K562 (cell line): ENCODE measurements at regions not wholly inside any gene's neighbourhood (a gene's known extent, or its start where the extent isn't known, plus 50 kb on each side); places are given as distances from the start of the nearest gene placed in this dataset.

Source experiments
- BCL6 ChIP-seq: fragments of 250-450 bp; sonication (Bioruptor Pico); IDR thresholded peaks from 2 replicates; pipeline ENCODE4 v1.4.0; 2020
- IRF2 ChIP-seq: sonication (generic); formaldehyde crosslinking; IDR thresholded peaks from 2 replicates; pipeline ENCODE4 v1.8.1; 2022; ENCODE audit warnings: mild to moderate bottlenecking, missing genetic modification reagents
- JUN ChIP-seq, 2 experiments: sonication (generic) in 1 of 2; formaldehyde crosslinking in 1 of 2; IDR thresholded peaks; 2 replicates each; pipeline versions ENCODE4 v1.6.1 to v1.8.0; 2012 to 2022; ENCODE audit warnings: borderline replicate concordance in 2 of 2, mild to moderate bottlenecking in 2 of 2, improper control_type of control experiment in 1 of 2, low read depth in 1 of 2, low read length in 1 of 2, missing genetic modification reagents in 1 of 2
- POU5F1 ChIP-seq: fragments of 150-350 bp; IDR thresholded peaks from 2 replicates; pipeline ENCODE4 v1.6.1; 2014; ENCODE audit warnings: borderline replicate concordance, low read length, low read depth, mild to moderate bottlenecking; ENCODE audit not compliant: partially characterized antibody
- RAD21 ChIP-seq, 2 experiments: fragments of 250-450 bp in 1 of 2; fragments of 450-650 bp in 1 of 2; sonication (Bioruptor Pico) in 1 of 2; formaldehyde crosslinking in 1 of 2; IDR thresholded peaks in 1 of 2; conservative IDR thresholded peaks in 1 of 2; 2 replicates each; pipeline versions ENCODE4 v1.4.0 to v1.8.0; 2020 to 2022; ENCODE audit warnings: mild to moderate bottlenecking in 2 of 2, moderate library complexity in 1 of 2
- TF ChIP-seq, protein P1 (sequence below): sonication (generic); formaldehyde crosslinking; IDR thresholded peaks from 2 replicates; pipeline ENCODE4 v1.8.1; 2023; ENCODE audit warnings: mild to moderate bottlenecking, missing genetic modification reagents
- TF ChIP-seq, protein P2 (sequence below): fragments of 150-350 bp; conservative IDR thresholded peaks from 2 replicates; pipeline ENCODE4 v1.6.1; 2014; ENCODE audit warnings: low read length
- TF ChIP-seq, protein P3 (sequence below): fragments of 450-650 bp; formaldehyde crosslinking; IDR thresholded peaks from 2 replicates; pipeline ENCODE4 v1.4.0; 2022; ENCODE audit warnings: missing genetic modification characterization
- TF ChIP-seq, protein P4 (sequence below): fragments of 450-650 bp; IDR thresholded peaks from 2 replicates; pipeline ENCODE4 v1.6.1; 2018; ENCODE audit warnings: mild to moderate bottlenecking, low read depth; ENCODE audit not compliant: partially characterized antibody

DNA sequence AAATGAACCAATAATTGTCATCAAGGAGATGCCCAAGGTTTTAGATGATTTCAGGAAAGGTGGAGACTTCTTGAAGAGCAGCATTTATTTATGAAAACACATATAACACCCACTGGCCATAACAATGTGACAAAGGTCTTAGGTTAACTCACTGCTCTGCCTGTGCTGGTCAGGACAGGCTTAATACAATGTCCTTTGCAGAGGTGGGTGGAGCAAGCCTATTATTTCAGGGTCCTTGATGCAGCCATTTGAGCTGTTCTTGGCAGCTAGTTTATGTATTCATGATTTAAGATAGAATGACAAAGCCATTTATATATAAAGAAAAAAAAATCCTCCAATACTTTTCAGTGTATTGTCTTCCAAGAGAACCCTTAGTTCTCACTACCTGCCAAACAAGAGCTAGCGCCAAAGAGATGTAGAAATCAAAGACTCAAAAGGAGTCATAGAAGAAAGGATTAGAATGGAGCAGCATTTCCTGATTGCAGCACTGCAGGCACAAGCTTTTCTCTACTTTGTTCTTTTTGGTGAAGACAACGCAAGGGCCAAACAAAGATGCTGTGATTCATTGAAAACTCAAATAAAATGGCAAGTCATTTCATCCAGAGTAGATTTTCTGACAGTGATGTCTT is 124.3 kb upstream of the TSHZ2 start:
- TF ChIP-seq, protein P1, sequence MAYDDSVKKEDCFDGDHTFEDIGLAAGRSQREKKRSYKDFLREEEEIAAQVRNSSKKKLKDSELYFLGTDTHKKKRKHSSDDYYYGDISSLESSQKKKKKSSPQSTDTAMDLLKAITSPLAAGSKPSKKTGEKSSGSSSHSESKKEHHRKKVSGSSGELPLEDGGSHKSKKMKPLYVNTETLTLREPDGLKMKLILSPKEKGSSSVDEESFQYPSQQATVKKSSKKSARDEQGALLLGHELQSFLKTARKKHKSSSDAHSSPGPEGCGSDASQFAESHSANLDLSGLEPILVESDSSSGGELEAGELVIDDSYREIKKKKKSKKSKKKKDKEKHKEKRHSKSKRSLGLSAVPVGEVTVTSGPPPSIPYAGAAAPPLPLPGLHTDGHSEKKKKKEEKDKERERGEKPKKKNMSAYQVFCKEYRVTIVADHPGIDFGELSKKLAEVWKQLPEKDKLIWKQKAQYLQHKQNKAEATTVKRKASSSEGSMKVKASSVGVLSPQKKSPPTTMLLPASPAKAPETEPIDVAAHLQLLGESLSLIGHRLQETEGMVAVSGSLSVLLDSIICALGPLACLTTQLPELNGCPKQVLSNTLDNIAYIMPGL (CRISPR knock-in tag): no peak
- TF ChIP-seq BCL6 (CRISPR knock-in tag) (no peak), RAD21 (CRISPR knock-in tag; conservative IDR thresholded peaks at IDR 0.05 in 1 of 2, IDR thresholded peaks at IDR 0.05 in 1 of 2) (no peak), POU5F1 (no peak), IRF2 (CRISPR knock-in tag) (no peak), JUN (IDR thresholded peaks at IDR 0.05; ENCODE audit: borderline replicate concordance, low read depth, low read length) (no peak), JUN (CRISPR knock-in tag; IDR thresholded peaks at IDR 0.05; ENCODE audit: borderline replicate concordance) (no peak)
- TF ChIP-seq, protein P2, sequence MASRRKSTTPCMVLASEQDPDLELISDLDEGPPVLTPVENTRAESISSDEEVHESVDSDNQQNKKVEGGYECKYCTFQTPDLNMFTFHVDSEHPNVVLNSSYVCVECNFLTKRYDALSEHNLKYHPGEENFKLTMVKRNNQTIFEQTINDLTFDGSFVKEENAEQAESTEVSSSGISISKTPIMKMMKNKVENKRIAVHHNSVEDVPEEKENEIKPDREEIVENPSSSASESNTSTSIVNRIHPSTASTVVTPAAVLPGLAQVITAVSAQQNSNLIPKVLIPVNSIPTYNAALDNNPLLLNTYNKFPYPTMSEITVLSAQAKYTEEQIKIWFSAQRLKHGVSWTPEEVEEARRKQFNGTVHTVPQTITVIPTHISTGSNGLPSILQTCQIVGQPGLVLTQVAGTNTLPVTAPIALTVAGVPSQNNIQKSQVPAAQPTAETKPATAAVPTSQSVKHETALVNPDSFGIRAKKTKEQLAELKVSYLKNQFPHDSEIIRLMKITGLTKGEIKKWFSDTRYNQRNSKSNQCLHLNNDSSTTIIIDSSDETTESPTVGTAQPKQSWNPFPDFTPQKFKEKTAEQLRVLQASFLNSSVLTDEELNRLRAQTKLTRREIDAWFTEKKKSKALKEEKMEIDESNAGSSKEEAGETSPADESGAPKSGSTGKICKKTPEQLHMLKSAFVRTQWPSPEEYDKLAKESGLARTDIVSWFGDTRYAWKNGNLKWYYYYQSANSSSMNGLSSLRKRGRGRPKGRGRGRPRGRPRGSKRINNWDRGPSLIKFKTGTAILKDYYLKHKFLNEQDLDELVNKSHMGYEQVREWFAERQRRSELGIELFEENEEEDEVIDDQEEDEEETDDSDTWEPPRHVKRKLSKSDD: no peak
- TF ChIP-seq, protein P3, sequence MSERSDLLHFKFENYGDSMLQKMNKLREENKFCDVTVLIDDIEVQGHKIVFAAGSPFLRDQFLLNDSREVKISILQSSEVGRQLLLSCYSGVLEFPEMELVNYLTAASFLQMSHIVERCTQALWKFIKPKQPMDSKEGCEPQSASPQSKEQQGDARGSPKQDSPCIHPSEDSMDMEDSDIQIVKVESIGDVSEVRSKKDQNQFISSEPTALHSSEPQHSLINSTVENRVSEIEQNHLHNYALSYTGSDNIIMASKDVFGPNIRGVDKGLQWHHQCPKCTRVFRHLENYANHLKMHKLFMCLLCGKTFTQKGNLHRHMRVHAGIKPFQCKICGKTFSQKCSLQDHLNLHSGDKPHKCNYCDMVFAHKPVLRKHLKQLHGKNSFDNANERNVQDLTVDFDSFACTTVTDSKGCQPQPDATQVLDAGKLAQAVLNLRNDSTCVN (CRISPR knock-in tag): no peak
- TF ChIP-seq, protein P4, sequence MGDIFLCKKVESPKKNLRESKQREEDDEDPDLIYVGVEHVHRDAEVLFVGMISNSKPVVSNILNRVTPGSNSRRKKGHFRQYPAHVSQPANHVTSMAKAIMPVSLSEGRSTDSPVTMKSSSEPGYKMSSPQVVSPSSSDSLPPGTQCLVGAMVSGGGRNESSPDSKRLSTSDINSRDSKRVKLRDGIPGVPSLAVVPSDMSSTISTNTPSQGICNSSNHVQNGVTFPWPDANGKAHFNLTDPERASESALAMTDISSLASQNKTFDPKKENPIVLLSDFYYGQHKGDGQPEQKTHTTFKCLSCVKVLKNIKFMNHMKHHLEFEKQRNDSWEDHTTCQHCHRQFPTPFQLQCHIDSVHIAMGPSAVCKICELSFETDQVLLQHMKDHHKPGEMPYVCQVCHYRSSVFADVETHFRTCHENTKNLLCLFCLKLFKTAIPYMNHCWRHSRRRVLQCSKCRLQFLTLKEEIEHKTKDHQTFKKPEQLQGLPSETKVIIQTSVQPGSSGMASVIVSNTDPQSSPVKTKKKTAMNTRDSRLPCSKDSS: no peak
